ENCODE measurements at regions not wholly inside any gene's neighbourhood (a gene's known extent, or its start where the extent isn't known, plus 50 kb on each side); places are given as distances from the start of the nearest gene placed in this dataset.

- TF ChIP-seq, protein P1, sequence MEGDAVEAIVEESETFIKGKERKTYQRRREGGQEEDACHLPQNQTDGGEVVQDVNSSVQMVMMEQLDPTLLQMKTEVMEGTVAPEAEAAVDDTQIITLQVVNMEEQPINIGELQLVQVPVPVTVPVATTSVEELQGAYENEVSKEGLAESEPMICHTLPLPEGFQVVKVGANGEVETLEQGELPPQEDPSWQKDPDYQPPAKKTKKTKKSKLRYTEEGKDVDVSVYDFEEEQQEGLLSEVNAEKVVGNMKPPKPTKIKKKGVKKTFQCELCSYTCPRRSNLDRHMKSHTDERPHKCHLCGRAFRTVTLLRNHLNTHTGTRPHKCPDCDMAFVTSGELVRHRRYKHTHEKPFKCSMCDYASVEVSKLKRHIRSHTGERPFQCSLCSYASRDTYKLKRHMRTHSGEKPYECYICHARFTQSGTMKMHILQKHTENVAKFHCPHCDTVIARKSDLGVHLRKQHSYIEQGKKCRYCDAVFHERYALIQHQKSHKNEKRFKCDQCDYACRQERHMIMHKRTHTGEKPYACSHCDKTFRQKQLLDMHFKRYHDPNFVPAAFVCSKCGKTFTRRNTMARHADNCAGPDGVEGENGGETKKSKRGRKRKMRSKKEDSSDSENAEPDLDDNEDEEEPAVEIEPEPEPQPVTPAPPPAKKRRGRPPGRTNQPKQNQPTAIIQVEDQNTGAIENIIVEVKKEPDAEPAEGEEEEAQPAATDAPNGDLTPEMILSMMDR (IDR thresholded peaks at IDR 0.05 in 4 of 5, conservative IDR thresholded peaks at IDR 0.05 in 1 of 5), result no peak
- TF ChIP-seq POLR2A (IDR thresholded peaks at IDR 0.05), result no peak
These were observed 380.8 kb upstream of the CADM1 start for GRCh38 chr11:115884800-115885534.

Measured in gastrocnemius medialis (tissue), 4 donors.